Keratinocyte (primary cell): ENCODE measurements at regions not wholly inside any gene's neighbourhood (a gene's known extent, or its start where the extent isn't known, plus 50 kb on each side); places are given as distances from the start of the nearest gene placed in this dataset.
"Not testable (repeated sequence)": the region's sequence is repeated elsewhere in the genome, so short reads cannot be mapped to it uniquely, and the experiment has no call there.

Experiments
- CTCF ChIP-seq, 3 experiments: IDR thresholded peaks in 1 of 3; conservative IDR thresholded peaks in 1 of 3; optimal IDR thresholded peaks in 1 of 3; 2 replicates in 2 of 3; 3 replicates in 1 of 3; pipeline versions ENCODE3 to v1.5.1; 2011; ENCODE audit warnings: low read length in 3 of 3, mild to moderate bottlenecking in 3 of 3, moderate library complexity in 2 of 3, control low read depth in 1 of 3, inconsistent platforms in 1 of 3; ENCODE audit not compliant: insufficient read depth in 2 of 3; ENCODE audit errors: extremely low read depth in 1 of 3
- EZH2 ChIP-seq: IDR thresholded peaks from one replicate; pipeline ENCODE4 v1.6.1; 2012; ENCODE audit warnings: inconsistent platforms, mild to moderate bottlenecking, low read length, moderate library complexity

DNA sequence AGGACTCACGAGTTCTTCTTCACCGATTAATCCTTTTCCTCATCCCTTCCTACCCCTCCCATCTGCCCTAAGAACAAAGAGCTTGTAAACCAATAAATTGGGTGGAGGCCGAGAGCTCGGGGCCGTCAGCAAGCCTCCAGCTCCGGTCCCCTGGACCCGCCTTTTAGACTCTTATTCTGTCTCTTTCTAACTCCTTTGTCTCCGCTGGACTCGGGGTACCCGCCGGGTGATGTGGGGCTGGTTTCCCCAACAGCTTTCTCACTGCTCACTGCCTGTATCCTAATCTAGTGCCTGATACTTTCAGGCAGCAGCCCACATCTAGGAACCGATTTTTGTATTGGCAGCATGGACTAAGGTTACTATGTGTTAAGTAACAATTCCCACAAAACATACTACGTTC lies 169.1 kb downstream of the THBS2 start:
- TF ChIP-seq CTCF (optimal IDR thresholded peaks at IDR 0.05 in 1 of 3, IDR thresholded peaks at IDR 0.05 in 1 of 3, conservative IDR thresholded peaks at IDR 0.05 in 1 of 3; ENCODE audit: extremely low read depth in 1 of 3, insufficient read depth in 2 of 3, low read length in 3 of 3); EZH2: not testable (repeated sequence)
